SU-DHL-6 (cell line): ENCODE measurements at regions not wholly inside any gene's neighbourhood (a gene's known extent, or its start where the extent isn't known, plus 50 kb on each side); places are given as distances from the start of the nearest gene placed in this dataset.

Experiments used
- H2AFZ ChIP-seq: fragments of 200-600 bp; sonication (generic); 2 replicates; pipeline ENCODE4 v1.6.1; 2014; ENCODE audit warnings: low read depth, mild to moderate bottlenecking, moderate library complexity, mixed read lengths, antibody characterized with exemption, low read length; ENCODE audit not compliant: severe bottlenecking
- H3F3A ChIP-seq: fragments of 200-600 bp; shearing (Covaris generic); 2 replicates; pipeline ENCODE4 v1.6.0; 2016; ENCODE audit warnings: antibody characterized with exemption, mild to moderate bottlenecking; ENCODE audit not compliant: insufficient read depth
- H3K27ac ChIP-seq: fragments of 200-600 bp; sonication (generic); 2 replicates; pipeline ENCODE4 v1.5.1; 2016; ENCODE audit warnings: low read depth, mild to moderate bottlenecking, low read length, moderate library complexity, mixed read lengths
- H3K27me3 ChIP-seq: fragments of 200-600 bp; sonication (generic), shearing (Covaris generic); 2 replicates; pipeline ENCODE4 v1.6.0; 2014; ENCODE audit warnings: mild to moderate bottlenecking, low read length
- H3K36me3 ChIP-seq: fragments of 200-600 bp; sonication (generic); 2 replicates; pipeline ENCODE4 v1.6.1; 2014; ENCODE audit warnings: mild to moderate bottlenecking, low read length, mixed read lengths
- H3K4me2 ChIP-seq: fragments of 300-600, 200-600 bp; shearing (Covaris generic), sonication (generic); 2 replicates; pipeline ENCODE4 v1.6.0; 2014; ENCODE audit warnings: low read length, low read depth, mild to moderate bottlenecking; ENCODE audit not compliant: poor library complexity, severe bottlenecking
- H3K4me3 ChIP-seq: fragments of 200-600 bp; sonication (generic); 2 replicates; pipeline ENCODE4 v1.5.1; 2014; ENCODE audit warnings: antibody characterized with exemption, low read length, mild to moderate bottlenecking, mixed read lengths; ENCODE audit not compliant: insufficient read depth, poor library complexity, severe bottlenecking
- H3K79me2 ChIP-seq: fragments of 200-600 bp; sonication (generic); 2 replicates; pipeline ENCODE4 v1.6.1; 2014; ENCODE audit warnings: mild to moderate bottlenecking, low read length, moderate library complexity; ENCODE audit not compliant: insufficient read depth
- H3K9ac ChIP-seq: fragments of 200-600 bp; sonication (generic); 2 replicates; pipeline ENCODE4 v1.7.0; 2014; ENCODE audit warnings: mild to moderate bottlenecking, low read length
- H3K9me2 ChIP-seq: fragments of 200-600 bp; sonication (generic); replicated peaks from 2 replicates; pipeline ENCODE4 v1.6.1; 2014; ENCODE audit warnings: low read length; ENCODE audit not compliant: insufficient read depth
- H3K9me3 ChIP-seq: fragments of 200-600 bp; sonication (generic); 2 replicates; pipeline ENCODE4 v1.6.1; 2014; ENCODE audit warnings: low read length, mixed read lengths; ENCODE audit not compliant: insufficient read depth
- H4K20me1 ChIP-seq: fragments of 200-600 bp; sonication (generic); 2 replicates; pipeline ENCODE4 v1.6.1; 2014; ENCODE audit warnings: low read depth, mild to moderate bottlenecking, antibody characterized with exemption, low read length, moderate library complexity, mixed read lengths
- CTCF ChIP-seq: fragments of 200-600 bp; sonication (generic); IDR thresholded peaks from one replicate; pipeline ENCODE4 v1.5.1; 2017; ENCODE audit warnings: antibody characterized with exemption, mild to moderate bottlenecking, low read length, moderate library complexity; ENCODE audit not compliant: insufficient read depth, poor library complexity, severe bottlenecking
- EZH2phosphoT487 ChIP-seq: fragments of 200-600 bp; sonication (generic), shearing (Covaris generic); conservative IDR thresholded peaks from 2 replicates; pipeline ENCODE4 v1.6.1; 2018; ENCODE audit warnings: mild to moderate bottlenecking, antibody characterized with exemption, low read length, moderate library complexity, mixed read lengths

GRCh38 chr2:105494683-105495425 lies 96.0 kb upstream of the FHL2 start:
- Histone ChIP-seq H3K79me2 (no peaks in the 10 kb centered on the region), H3K4me2 (no peak overlapping the region), H2AFZ (no peak overlapping the region), H3K9ac (no peak overlapping the region), H3K9me2 (no peaks in the 10 kb centered on the region), H3K36me3 (no peaks in the 10 kb centered on the region), H3K9me3 (no peaks in the 10 kb centered on the region), H3K27ac (no peak overlapping the region), H3K27me3 (no peaks in the 10 kb centered on the region), H3K4me3 (no peak overlapping the region), H3F3A (no peaks in the 10 kb centered on the region), H4K20me1 (no peaks in the 10 kb centered on the region)
- TF ChIP-seq EZH2phosphoT487, result no peak

GRCh38 chr2:105490956-105491355 lies 92.1 kb upstream of the FHL2 start:
- H3K36me3 ChIP-seq, result no peaks in the 10 kb centered on the region
- H3K27ac ChIP-seq, result no peak overlapping the region
- H2AFZ ChIP-seq, result no peak overlapping the region
- H3K27me3 ChIP-seq, result no peaks in the 10 kb centered on the region
- H3K9me3 ChIP-seq, result no peaks in the 10 kb centered on the region
- H3K9ac ChIP-seq, result no peak overlapping the region
- TF ChIP-seq EZH2phosphoT487 (no peak), CTCF (no peak)
- H3K79me2 ChIP-seq, result no peaks in the 10 kb centered on the region
- no peaks in the 10 kb centered on the region for H3K9me2 ChIP-seq
- H4K20me1 ChIP-seq, result no peaks in the 10 kb centered on the region
- no peaks in the 10 kb centered on the region for H3F3A ChIP-seq
- H3K4me3 ChIP-seq, result no peak overlapping the region
- H3K4me2 ChIP-seq, result no peak overlapping the region

GRCh38 chr2:105490204-105490603 lies 91.4 kb upstream of the FHL2 start:
- Histone ChIP-seq H4K20me1 (no peaks in the 10 kb centered on the region), H2AFZ (no peak overlapping the region), H3K9me3 (no peaks in the 10 kb centered on the region), H3K79me2 (no peaks in the 10 kb centered on the region), H3K4me2 (no peak overlapping the region), H3F3A (no peaks in the 10 kb centered on the region), H3K36me3 (no peaks in the 10 kb centered on the region), H3K9ac (no peak overlapping the region), H3K9me2 (no peaks in the 10 kb centered on the region), H3K27me3 (no peaks in the 10 kb centered on the region), H3K4me3 (no peak overlapping the region), H3K27ac (no peak overlapping the region)
- no peak for TF ChIP-seq EZH2phosphoT487
- TF ChIP-seq CTCF, result no peak

- Histone ChIP-seq H3K36me3 (no peaks in the 10 kb centered on the region), H3K4me2 (no peak overlapping the region), H3K9me2 (no peaks in the 10 kb centered on the region), H4K20me1 (no peaks in the 10 kb centered on the region), H3K27me3 (no peaks in the 10 kb centered on the region), H3K9ac (no peak overlapping the region), H3K79me2 (no peaks in the 10 kb centered on the region), H3F3A (no peaks in the 10 kb centered on the region), H2AFZ (no peak overlapping the region), H3K27ac (no peak overlapping the region), H3K9me3 (no peaks in the 10 kb centered on the region), H3K4me3 (no peak overlapping the region)
- TF ChIP-seq CTCF (no peak), EZH2phosphoT487 (no peak)
Observed at GRCh38 chr2:105489168-105489878, 90.5 kb upstream of the FHL2 start.
